Activated CD4-positive, alpha-beta T cell treated with anti-CD3 and anti-CD28 coated beads for 36 hours (primary cell): ENCODE measurements at regions not wholly inside any gene's neighbourhood (a gene's known extent, or its start where the extent isn't known, plus 50 kb on each side); places are given as distances from the start of the nearest gene placed in this dataset.

Experiments used
- ATAC-seq: fragments of 200-7000 bp; cut with Tn5 transposase; one replicate; pipeline ENCODE4 v1.10.0; 2021; ENCODE audit warnings: mild to moderate bottlenecking, moderate library complexity
- CTCF ChIA-PET: fragments of 350-600 bp; sonication (Branson Sonifier 250); formaldehyde crosslinking; loops from one replicate; lab custom pipeline; 2021; ENCODE audit warnings: antibody characterized with exemption; lab: Charles Lee
- POLR2A ChIA-PET: fragments of 350-600 bp; sonication (Branson Sonifier 250); formaldehyde crosslinking; loops from one replicate; lab custom pipeline; 2021; ENCODE audit warnings: antibody characterized with exemption, inconsistent platforms; lab: Charles Lee
- DNase-seq: peaks from one replicate; pipeline ENCODE4 v3.0.0-alpha.2; 2020
- H3K27ac Mint-ChIP-seq: one replicate; pipeline ENCODE4 v1.8.0; 2021; ENCODE audit warnings: mixed read lengths
- H3K27me3 Mint-ChIP-seq: one replicate; pipeline ENCODE4 v1.8.0; 2021; ENCODE audit warnings: mixed read lengths
- H3K36me3 Mint-ChIP-seq: one replicate; pipeline ENCODE4 v1.8.0; 2021; ENCODE audit warnings: low read depth, mixed read lengths
- H3K4me1 Mint-ChIP-seq: one replicate; pipeline ENCODE4 v1.8.0; 2021; ENCODE audit warnings: mixed read lengths
- H3K4me3 Mint-ChIP-seq: one replicate; pipeline ENCODE4 v1.8.0; 2021; ENCODE audit warnings: mild to moderate bottlenecking, moderate library complexity, mixed read lengths
- H3K9me3 Mint-ChIP-seq: one replicate; pipeline ENCODE4 v1.8.0; 2021; ENCODE audit warnings: low read depth, mixed read lengths
- intact Hi-C, 2 experiments: fragments of 100-400 bp; cut with DNase I in 1 of 2; cut with micrococcal nuclease in 1 of 2; formaldehyde crosslinking; loops; one replicate each; pipeline versions ENCODE4 v1.14.2 to v1.15.1; 2022 to 2024; cut with DNase I, micrococcal nuclease

DNA sequence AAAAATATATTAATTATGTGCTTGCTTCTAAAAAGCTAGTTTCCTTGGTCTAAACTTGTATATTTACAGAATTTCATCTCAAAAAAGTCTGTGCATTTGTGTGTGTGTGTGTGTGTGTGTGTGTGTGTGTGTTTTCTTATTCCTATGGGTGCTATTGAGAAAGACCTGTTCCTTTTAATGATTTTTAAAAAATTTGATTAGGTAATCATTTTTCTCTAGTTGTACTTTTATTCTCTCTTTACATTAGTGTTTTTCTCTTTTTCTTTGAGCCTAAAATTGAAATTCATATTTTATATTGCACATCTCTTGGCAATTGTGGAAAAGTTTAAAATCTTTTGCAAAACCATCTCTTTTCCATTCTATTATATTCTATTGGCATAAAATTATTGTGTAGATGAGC, 690.4 kb upstream of the NDST4 start:
- Mint-ChIP-seq H3K9me3 (peaks cover 3% of the 10 kb centered on the region), H3K4me1 (no peaks in the 10 kb centered on the region), H3K27me3 (no peaks in the 10 kb centered on the region), H3K27ac (no peak overlapping the region), H3K36me3 (no peaks in the 10 kb centered on the region), H3K4me3 (no peak overlapping the region)
- intact Hi-C loops: no loop called here
- CTCF ChIA-PET: no interaction called here
- DNase-seq (no peak), ATAC-seq (no peak)
- POLR2A ChIA-PET: no interaction called here

DNA sequence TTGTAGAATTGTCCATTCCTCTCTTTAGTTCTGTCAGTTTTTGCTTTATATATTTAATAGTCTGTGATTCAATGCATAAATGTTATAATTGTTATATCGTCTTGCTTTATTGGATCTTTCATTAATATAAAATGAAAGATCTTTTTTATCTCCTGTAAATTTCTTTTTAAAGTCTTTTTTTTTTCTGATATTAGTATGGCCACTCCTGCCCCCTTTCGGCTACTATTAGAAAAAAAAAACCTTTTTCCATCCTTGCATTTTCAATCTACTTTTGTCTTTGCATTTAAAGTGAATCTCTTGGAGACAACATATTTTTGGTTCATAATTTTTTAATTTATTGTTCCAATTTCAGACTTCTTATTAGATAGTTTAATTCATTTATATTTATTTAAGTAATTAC, 677.4 kb upstream of the NDST4 start:
- Mint-ChIP-seq H3K36me3 (no peaks in the 10 kb centered on the region), H3K27ac (no peak overlapping the region), H3K27me3 (no peaks in the 10 kb centered on the region), H3K4me3 (no peak overlapping the region), H3K4me1 (no peaks in the 10 kb centered on the region), H3K9me3 (no peaks in the 10 kb centered on the region)
- ChIA-PET POLR2A (no interaction called here), CTCF (no interaction called here)
- intact Hi-C loops: no loop called here
- DNase-seq (no peak), ATAC-seq (no peak)

DNA sequence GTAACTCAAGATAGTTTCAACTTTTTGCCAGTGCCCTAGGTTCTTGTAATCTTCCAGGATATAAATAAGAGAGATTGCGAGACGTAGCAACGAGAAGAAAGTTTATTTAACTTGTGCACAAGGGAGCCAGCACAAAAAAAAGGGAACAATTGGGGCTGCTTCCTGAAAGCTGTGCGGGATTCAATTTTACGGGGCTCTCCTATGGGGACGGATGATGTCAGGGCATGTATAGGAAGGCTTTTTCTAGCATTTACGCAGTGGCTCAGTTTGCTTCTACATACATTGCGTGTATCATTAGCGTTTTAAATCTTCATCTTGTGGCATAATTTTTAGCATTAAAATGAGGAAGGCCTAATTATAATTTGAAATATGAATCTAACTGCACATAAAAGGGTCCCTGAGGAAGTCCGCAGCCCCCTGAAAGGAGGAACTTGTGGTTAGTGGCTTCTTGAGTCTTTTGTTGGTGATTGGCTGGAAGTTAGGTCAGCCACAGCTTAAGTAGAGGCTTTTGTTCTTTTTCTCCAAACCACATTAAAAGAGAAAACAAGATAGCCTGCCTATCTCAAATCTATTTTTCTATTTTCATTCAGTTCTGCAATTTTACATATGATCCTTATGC, 668.2 kb upstream of the NDST4 start:
- Mint-ChIP-seq H3K9me3 (peaks cover 2% of the 10 kb centered on the region), H3K4me3 (no peak overlapping the region), H3K4me1 (no peaks in the 10 kb centered on the region), H3K27me3 (no peaks in the 10 kb centered on the region), H3K36me3 (no peaks in the 10 kb centered on the region), H3K27ac (no peak overlapping the region)
- ChIA-PET CTCF (no interaction called here), POLR2A (no interaction called here)
- intact Hi-C loops: no loop called here
- no peak for ATAC-seq
- no peak for DNase-seq

DNA sequence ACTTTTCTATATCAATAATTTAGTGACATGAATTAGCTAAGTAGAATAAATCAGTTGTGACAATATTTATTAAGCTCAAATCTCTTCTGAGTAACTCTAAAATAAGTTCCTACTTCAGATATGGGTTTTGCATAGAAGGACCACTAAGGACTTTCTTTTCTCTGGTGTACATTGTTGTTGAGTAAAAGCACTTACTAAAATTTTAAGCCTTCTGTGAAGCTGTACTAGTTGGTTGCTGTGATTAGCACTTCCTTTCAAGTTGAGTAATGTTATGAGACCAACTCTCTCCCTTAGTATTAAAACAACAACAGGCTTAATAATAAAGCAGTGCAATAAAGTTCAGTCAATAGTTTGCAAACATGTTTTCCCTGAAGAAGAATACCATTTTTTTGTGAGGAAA, 667.4 kb upstream of the NDST4 start:
- CTCF ChIA-PET: no interaction called here
- POLR2A ChIA-PET: interaction anchor here (0.6 kb wide), 1 partner anchor 1110 kb away, joined by 8 read pairs; no protein-coding TSS in a partner anchor
- no peak overlapping the region for H3K27ac Mint-ChIP-seq
- peaks cover 2% of the 10 kb centered on the region for H3K9me3 Mint-ChIP-seq
- no peak overlapping the region for H3K4me3 Mint-ChIP-seq
- ATAC-seq: no peak
- no peaks in the 10 kb centered on the region for H3K36me3 Mint-ChIP-seq
- H3K27me3 Mint-ChIP-seq: no peaks in the 10 kb centered on the region
- no peak for DNase-seq
- intact Hi-C loops: no loop called here
- no peaks in the 10 kb centered on the region for H3K4me1 Mint-ChIP-seq

DNA sequence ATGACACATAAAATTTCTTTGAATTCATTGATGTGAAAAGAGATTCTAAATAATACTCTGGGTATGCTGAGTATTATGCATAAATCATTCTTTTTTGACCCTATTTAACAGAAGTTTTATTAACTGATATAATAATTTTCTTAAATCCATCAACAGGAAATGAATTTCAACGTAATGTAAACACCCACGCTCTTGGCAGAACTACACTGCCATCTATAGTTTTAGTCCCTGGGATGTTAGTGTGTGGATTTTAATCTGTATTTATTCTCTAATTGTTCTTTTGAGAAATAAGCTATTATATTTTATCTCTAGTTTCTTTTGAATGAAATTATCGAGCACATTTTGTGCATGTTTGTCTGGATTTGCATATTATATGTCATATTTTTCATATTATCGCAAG, 666.8 kb upstream of the NDST4 start:
- H3K4me1 Mint-ChIP-seq: no peaks in the 10 kb centered on the region
- ChIA-PET POLR2A (no interaction called here), CTCF (no interaction called here)
- intact Hi-C loops: no loop called here
- DNase-seq (no peak), ATAC-seq (no peak)
- no peaks in the 10 kb centered on the region for H3K27me3 Mint-ChIP-seq
- no peak overlapping the region for H3K4me3 Mint-ChIP-seq
- H3K9me3 Mint-ChIP-seq: peaks cover 2% of the 10 kb centered on the region
- H3K36me3 Mint-ChIP-seq: no peaks in the 10 kb centered on the region
- H3K27ac Mint-ChIP-seq: no peak overlapping the region

DNA sequence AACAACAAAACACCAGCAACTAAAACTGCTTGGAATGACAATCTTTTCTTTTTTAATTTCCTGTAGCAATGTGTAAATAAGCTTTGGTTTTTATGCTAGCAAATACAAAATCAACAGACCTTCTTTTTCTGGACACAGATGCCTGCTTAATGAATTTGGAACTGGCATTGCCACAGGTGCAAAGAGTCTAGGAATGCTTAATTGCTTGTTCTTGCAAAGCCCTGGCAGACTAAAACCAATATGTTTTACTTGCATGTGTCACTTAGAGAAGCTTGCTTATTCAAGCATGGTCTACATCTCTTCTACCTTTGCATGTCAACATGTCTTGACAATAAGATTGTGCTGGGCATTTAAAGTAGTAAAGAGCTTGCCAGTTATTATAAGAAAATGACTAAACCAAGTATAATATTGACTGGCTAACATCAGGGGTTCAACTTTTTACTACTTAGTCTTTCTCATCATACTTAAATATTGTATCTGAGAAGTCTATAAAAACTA, 656.7 kb upstream of the NDST4 start:
- intact Hi-C loops: no loop called here
- Mint-ChIP-seq H3K4me3 (no peak overlapping the region), H3K27ac (no peak overlapping the region), H3K9me3 (no peaks in the 10 kb centered on the region), H3K36me3 (no peaks in the 10 kb centered on the region), H3K4me1 (no peaks in the 10 kb centered on the region), H3K27me3 (no peaks in the 10 kb centered on the region)
- ATAC-seq: no peak
- POLR2A ChIA-PET: no interaction called here
- DNase-seq: no peak
- CTCF ChIA-PET: no interaction called here

DNA sequence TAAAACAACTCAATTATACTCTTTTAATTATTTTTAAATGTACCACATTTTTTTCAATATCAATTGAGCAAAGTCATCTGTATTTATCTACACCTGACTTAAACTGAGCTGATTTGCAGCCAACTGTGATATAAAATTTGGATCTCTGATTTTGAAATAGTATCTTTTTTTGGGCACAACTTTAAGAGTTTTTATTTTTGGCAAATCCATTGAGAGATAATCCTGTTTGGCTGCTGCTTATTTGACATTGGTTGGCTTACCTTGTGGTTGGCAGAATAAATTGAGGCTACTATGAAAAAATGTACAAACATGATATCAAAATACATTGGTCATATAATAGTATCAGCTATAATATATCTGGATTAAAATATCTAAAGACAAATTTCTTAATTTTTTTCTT, 656.0 kb upstream of the NDST4 start:
- H3K36me3 Mint-ChIP-seq: no peaks in the 10 kb centered on the region
- H3K4me3 Mint-ChIP-seq: no peak overlapping the region
- H3K4me1 Mint-ChIP-seq: no peaks in the 10 kb centered on the region
- no peak overlapping the region for H3K27ac Mint-ChIP-seq
- H3K27me3 Mint-ChIP-seq: no peaks in the 10 kb centered on the region
- intact Hi-C loops: no loop called here
- CTCF ChIA-PET: no interaction called here
- DNase-seq: no peak
- POLR2A ChIA-PET: no interaction called here
- H3K9me3 Mint-ChIP-seq: peaks cover 2% of the 10 kb centered on the region
- no peak for ATAC-seq

DNA sequence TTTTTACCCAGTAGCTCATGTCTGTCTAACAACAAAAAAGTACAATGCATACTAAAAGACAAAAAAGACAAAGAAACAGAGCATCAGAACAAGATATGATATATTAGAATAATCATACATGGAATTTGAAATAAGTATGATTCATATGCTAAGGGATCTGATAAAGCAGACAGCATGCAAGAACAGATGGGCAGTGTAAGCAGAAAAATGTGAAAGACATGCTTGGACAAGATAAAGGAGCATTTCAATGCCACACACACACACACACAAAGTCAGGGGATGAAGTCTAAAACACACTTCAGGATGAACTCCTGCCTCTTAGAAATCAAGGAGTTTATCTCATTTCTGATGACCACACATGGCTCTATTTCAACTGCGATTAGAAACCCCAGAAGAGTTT, 649.6 kb upstream of the NDST4 start:
- DNase-seq (no peak), ATAC-seq (no peak)
- H3K4me1 Mint-ChIP-seq: no peaks in the 10 kb centered on the region
- intact Hi-C loops: no loop called here
- no peaks in the 10 kb centered on the region for H3K27me3 Mint-ChIP-seq
- peaks cover 2% of the 10 kb centered on the region for H3K9me3 Mint-ChIP-seq
- H3K27ac Mint-ChIP-seq: no peak overlapping the region
- no peaks in the 10 kb centered on the region for H3K36me3 Mint-ChIP-seq
- H3K4me3 Mint-ChIP-seq: no peak overlapping the region
- POLR2A ChIA-PET: no interaction called here
- CTCF ChIA-PET: no interaction called here

DNA sequence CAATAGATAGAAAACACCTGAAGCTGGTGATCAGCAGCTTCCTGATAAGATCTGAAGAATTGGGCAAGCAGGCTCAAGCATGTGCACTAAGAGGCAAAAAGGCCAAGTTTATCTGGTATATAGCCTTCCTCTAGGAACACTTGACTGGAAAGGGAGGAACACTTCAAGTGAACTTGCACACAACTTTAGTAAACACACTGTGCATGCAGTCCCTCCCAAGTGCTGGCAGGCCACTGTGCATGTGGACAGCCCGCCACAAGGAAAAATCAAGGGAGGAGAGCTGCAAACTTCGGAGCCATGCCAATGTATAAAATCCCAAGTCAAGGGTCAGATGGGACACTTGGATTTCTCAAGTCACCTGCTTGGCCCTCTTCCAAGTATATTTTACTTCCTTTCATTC, 645.8 kb upstream of the NDST4 start:
- Mint-ChIP-seq H3K27ac (no peak overlapping the region), H3K9me3 (no peaks in the 10 kb centered on the region), H3K27me3 (no peaks in the 10 kb centered on the region), H3K4me1 (no peaks in the 10 kb centered on the region), H3K4me3 (no peak overlapping the region), H3K36me3 (no peaks in the 10 kb centered on the region)
- ChIA-PET CTCF (no interaction called here), POLR2A (interaction anchor here (0.5 kb wide), 1 partner anchor 425 kb away, joined by 3 read pairs; no protein-coding TSS in a partner anchor)
- DNase-seq (no peak), ATAC-seq (no peak)
- intact Hi-C loops: no loop called here

DNA sequence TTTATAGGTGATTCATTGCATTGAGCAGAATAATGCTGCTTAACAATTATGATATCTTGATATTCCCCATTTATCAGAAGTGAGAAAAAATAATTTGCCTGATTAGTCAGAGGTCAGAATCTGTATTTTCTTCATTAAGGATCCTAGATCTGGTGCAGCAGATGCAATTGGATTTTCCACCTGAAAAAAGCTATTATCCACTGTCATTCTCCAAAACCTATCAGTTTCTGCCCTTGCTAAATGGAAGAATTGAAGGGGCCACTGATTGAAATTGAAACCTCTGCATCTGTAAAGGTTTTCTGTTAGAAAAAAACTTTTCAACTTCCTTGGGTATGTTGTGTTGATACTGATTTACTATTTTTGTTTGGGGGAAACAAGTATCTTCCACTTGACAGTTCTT, 636.0 kb upstream of the NDST4 start:
- POLR2A ChIA-PET: no interaction called here
- DNase-seq (no peak), ATAC-seq (no peak)
- H3K36me3 Mint-ChIP-seq: no peaks in the 10 kb centered on the region
- no peak overlapping the region for H3K27ac Mint-ChIP-seq
- no peaks in the 10 kb centered on the region for H3K4me1 Mint-ChIP-seq
- H3K4me3 Mint-ChIP-seq: no peak overlapping the region
- peaks cover 17% of the 10 kb centered on the region for H3K9me3 Mint-ChIP-seq
- intact Hi-C loops: no loop called here
- CTCF ChIA-PET: no interaction called here
- no peaks in the 10 kb centered on the region for H3K27me3 Mint-ChIP-seq

DNA sequence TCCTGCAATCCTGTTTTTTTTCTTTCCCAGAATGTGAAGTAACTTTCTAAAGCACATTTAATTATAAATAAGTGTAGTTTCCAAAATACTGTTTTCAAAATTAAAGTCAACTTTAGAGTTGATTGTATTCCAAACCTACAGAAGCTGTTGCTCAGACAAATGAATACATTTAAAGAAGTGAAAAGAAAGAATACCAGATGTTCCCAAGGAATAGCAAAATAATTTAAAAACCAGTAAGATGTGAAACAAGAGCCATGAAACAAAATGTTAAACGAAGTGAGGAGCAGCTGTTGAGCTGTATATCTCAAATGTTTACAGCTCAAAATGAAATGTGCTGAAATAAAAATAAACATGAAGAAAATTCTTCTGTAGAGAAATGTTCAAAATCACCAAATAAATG, 627.4 kb upstream of the NDST4 start:
- intact Hi-C loops: no loop called here
- ChIA-PET POLR2A (no interaction called here), CTCF (interaction anchor here (1.2 kb wide), 1 partner anchor 38 kb away, joined by 7 read pairs; no protein-coding TSS in a partner anchor)
- ATAC-seq (no peak), DNase-seq (no peak)
- Mint-ChIP-seq H3K4me1 (no peaks in the 10 kb centered on the region), H3K9me3 (no peaks in the 10 kb centered on the region), H3K4me3 (no peak overlapping the region), H3K27me3 (no peaks in the 10 kb centered on the region), H3K36me3 (no peaks in the 10 kb centered on the region), H3K27ac (no peak overlapping the region)

DNA sequence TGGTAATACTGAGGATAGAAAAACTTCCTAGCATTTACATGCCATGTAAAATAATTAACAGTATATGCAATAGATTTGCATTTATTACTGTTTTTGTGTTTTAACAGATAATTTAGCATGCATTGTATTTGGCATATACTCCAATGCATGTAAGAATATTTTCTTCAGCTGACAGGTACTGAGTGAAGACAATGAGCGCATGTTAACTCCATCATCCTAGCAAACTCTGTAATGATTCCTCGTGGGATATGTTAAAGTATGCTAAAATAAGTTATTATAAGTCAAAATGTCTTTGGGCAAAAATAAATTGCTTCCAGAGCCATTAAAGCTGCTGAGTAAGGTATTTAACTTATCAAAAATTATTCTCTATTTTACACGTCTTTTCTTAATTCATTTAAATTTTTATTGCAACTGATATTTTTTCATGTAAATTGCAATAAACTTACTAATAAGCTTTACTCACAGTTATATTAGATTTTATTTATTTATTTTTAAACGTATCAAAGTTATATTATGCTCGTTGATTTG, 616.4 kb upstream of the NDST4 start:
- intact Hi-C loops: no loop called here
- ATAC-seq (no peak), DNase-seq (no peak)
- no peaks in the 10 kb centered on the region for H3K4me1 Mint-ChIP-seq
- no peaks in the 10 kb centered on the region for H3K27me3 Mint-ChIP-seq
- H3K36me3 Mint-ChIP-seq: no peaks in the 10 kb centered on the region
- POLR2A ChIA-PET: no interaction called here
- no peak overlapping the region for H3K4me3 Mint-ChIP-seq
- peaks cover 6% of the 10 kb centered on the region for H3K9me3 Mint-ChIP-seq
- CTCF ChIA-PET: no interaction called here
- no peak overlapping the region for H3K27ac Mint-ChIP-seq
